Urinary bladder (tissue), 3 donors: ENCODE measurements at regions not wholly inside any gene's neighbourhood (a gene's known extent, or its start where the extent isn't known, plus 50 kb on each side); places are given as distances from the start of the nearest gene placed in this dataset.

Source experiments
- DNase-seq: peaks from one replicate; pipeline ENCODE4 v3.0.0-alpha.2; 2015; ENCODE audit errors: extremely low spot score
- H3K27ac ChIP-seq: one replicate; pipeline ENCODE4 v1.5.1; 2013; ENCODE audit warnings: low read depth, mild to moderate bottlenecking, moderate library complexity
- H3K36me3 ChIP-seq: one replicate; pipeline ENCODE4 v1.6.1; 2013; ENCODE audit warnings: mild to moderate bottlenecking, moderate library complexity; ENCODE audit not compliant: insufficient read depth
- H3K4me1 ChIP-seq: one replicate; pipeline ENCODE4 v1.6.1; 2013; ENCODE audit warnings: mild to moderate bottlenecking, moderate library complexity; ENCODE audit not compliant: insufficient read depth
- H3K4me3 ChIP-seq: one replicate; pipeline ENCODE4 v1.5.1; 2013; ENCODE audit warnings: low read depth, low read length
- WGBS: extraction: QIAGEN DNeasy Blood & Tissue Kit; methylation state at CpG from one replicate; pipeline ENCODE4 v1.1.7; 2013; 5-methylcytosine and 5-hydroxymethylcytosine counted together
- donor health status: healthy with polysubstance abuse.
- donor health status: healthy.

DNA sequence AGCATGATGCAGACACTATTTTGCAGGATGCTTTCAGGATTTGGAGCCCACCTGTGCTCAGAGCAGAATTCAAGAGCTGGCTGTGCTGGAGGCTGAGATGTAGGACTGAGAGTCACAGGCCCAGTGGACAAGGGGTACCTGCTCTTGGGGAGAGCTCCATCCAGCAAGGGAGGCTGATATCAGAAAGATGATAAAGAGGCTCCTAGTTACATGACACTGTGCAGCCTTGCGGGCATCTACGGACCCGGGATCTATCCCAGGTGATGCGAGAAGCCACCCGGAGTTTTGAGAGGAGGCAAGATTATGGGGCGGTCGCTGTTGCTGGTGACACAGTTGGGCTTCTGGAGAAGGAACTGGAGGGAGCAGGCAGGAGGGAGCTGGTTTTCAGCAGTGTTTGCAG, 579.0 kb downstream of the TBC1D22A start:
- H3K27ac ChIP-seq = no peak overlapping the region
- WGBS = 88% methylated on average over 7 of the region's 7 CpGs
- DNase-seq = no peak
- H3K36me3 ChIP-seq = no peaks in the 10 kb centered on the region
- no peaks in the 10 kb centered on the region for H3K4me1 ChIP-seq
- H3K4me3 ChIP-seq = no peak overlapping the region

DNA sequence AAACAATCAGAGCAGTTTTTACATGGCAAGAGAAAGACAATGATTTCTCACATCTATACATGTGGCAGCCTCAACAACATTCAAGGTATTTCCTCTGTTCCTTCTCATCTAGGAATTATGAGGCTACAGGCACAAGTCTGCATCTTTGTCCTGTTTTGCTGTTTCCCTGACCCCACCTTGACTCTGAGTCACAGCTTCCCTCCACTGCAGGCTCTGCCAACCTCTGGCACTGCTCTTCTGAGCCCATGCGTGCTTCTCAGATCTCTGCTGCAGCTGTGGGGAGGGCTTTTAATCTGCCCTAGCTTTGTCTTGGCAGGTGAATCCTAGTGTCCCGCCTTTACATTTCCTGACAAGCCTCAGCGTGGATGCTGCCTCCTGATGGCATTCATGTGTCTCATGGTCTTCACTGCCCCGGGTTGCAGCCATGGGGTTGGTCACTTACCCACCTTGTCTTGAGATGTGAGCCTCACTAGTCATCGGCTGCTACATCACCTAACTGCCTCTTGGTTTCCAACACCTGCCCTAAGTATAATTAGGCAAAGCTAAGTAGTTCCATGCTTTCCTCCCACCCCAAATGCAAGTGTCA, 578.5 kb downstream of the TBC1D22A start:
- Histone ChIP-seq H3K27ac (no peak overlapping the region), H3K4me3 (no peak overlapping the region), H3K36me3 (no peaks in the 10 kb centered on the region), H3K4me1 (no peaks in the 10 kb centered on the region)
- WGBS = 77% methylated on average over 5 of the region's 5 CpGs
- no peak for DNase-seq

DNA sequence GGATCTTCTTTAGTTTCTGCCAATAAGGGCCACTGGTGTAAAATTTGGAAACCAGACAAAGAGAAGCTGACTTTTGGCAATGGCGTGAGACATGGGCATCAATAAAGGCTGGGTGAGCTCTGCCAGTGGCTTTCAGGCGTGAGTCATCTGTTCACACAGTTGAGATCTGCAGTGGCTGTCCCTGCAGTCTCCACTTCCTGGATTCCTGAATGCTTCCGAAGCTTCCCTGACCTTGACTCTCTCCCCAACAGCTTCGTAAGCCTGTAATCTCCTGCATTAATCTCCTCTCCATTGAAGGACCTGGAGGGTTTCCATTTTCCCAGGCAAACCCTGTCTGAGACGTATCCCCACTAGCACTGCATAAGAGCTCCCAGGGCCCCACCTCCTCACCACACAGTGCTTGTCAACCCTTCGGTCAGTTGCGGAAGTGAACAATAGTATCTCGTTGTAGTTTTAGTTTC, 574.7 kb downstream of the TBC1D22A start:
- no peak overlapping the region for H3K4me3 ChIP-seq
- no peak for DNase-seq
- H3K27ac ChIP-seq = no peak overlapping the region
- no peaks in the 10 kb centered on the region for H3K4me1 ChIP-seq
- no peaks in the 10 kb centered on the region for H3K36me3 ChIP-seq
- WGBS = 53% methylated on average over 8 of the region's 8 CpGs

DNA sequence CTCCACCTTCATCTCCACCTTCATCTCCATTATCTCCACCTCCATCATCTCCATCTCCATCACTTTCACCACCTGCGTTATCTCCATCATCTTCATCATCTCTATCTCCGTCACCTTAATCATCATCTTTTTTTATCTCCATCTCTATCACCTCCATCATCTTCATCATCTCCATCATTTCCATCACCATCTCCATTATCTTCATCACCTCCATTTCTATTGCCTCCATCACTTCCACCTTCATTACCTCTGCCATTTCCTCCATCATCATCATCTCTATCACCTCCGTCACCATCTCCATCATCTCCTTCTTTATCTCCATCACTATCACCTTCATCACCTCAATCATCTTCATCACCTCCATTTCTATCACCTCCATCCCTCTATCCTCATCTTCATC, 573.5 kb downstream of the TBC1D22A start:
- Histone ChIP-seq H3K27ac (no peak overlapping the region), H3K36me3 (no peaks in the 10 kb centered on the region), H3K4me3 (no peak overlapping the region), H3K4me1 (no peaks in the 10 kb centered on the region)
- DNase-seq = no peak
- WGBS = 96% methylated on average over 3 of the region's 3 CpGs

DNA sequence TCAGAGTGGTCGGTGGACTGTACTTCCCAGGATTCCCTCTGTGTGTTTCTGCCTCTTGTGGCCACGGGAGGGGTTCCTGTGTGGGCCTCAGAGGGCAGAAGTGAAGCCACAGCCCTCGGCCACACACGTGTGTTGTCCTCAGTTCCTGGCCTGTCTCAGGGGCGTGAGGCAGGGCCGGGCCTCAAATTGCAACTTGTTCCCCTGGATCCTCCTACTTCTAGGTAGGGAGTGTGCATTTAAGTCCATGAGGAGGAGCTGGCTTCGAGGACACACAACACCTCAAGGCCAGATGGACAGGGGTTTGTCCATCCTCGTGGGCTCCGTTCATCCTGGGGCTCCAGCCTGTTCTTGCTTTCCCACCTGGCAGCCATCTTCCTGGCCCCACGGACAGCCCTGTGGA, 573.0 kb downstream of the TBC1D22A start:
- no peaks in the 10 kb centered on the region for H3K36me3 ChIP-seq
- H3K4me1 ChIP-seq = no peaks in the 10 kb centered on the region
- no peak overlapping the region for H3K27ac ChIP-seq
- no peak for DNase-seq
- WGBS = 77% methylated on average over 10 of the region's 10 CpGs
- no peak overlapping the region for H3K4me3 ChIP-seq

DNA sequence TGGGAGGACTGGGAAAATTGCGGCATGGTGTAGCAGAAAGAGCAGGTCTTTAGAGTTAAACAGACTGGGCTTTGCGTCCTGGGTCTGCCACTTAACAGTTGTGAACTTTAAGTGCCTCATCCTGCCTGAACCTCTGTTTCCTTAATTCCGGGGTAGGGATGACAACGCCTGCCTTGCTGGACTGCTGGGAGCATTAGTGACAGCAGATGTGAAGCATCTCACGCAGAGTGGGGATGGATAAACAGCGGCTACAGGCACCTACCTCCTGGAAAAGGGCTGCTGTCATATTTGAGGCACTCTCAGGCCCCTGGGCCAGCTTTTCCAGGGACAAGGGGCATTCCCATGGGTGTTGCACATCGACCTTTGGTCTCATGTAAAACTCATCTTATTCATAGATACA, 572.2 kb downstream of the TBC1D22A start:
- no peaks in the 10 kb centered on the region for H3K4me1 ChIP-seq
- no peak overlapping the region for H3K4me3 ChIP-seq
- WGBS = 77% methylated on average over 7 of the region's 7 CpGs
- H3K27ac ChIP-seq = no peak overlapping the region
- no peak for DNase-seq
- no peaks in the 10 kb centered on the region for H3K36me3 ChIP-seq

DNA sequence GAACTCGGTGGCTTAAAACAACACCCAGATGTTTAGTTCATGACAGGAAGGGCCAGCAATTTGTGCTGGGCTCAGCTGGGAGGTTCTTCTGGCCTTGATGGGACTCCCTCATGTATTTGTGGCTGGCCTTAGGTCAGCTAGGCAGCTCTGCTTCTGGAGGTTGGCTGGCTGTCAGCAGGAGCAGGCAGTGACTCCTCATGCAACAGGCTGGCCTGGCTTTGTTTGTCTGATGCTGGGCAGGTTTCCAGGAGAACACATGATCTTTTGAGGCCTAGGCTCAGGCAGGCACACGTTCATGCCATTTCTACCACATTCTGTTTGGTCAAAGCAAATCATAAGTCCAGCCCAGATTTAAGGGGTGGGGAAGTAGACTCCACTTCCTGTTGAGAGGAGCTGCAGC, 571.2 kb downstream of the TBC1D22A start:
- Histone ChIP-seq H3K4me1 (no peaks in the 10 kb centered on the region), H3K4me3 (no peak overlapping the region), H3K27ac (no peak overlapping the region), H3K36me3 (no peaks in the 10 kb centered on the region)
- no peak for DNase-seq
- WGBS = 49% methylated on average over 2 of the region's 2 CpGs

DNA sequence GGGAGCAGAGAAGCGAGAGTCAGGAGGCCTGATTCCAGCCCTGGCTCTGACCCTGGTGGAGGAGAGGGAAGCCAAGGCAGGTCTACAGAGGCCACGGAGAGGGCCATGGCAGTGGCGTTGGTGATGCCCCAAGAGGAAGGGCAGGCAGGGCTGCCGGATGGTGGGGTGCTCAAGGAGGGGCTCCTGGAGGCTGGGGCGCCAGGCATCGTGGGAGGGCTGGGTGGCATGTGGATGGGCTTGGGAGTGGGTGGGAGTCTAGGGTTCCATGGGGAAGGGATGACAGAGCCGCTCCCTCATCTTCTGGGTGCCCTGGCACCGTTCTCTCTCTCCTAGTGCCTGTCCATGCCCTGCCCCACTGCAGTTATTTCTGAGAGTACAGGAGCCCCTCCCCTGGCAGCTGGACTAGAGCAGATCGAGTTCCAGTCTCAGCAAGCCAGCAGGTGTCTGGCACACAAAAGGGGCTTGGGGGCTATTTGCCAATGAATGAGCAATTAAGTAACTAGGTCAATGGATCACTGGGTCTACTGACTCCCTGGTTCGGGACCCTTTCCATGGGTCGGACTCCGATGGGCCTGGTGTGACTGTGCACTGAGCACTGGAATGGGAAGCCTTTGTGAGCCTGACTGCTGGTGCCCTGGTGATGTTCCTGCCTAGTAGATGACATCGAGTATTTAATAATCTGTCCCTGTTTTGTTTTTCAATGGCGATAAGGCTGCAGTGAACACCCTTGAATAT, 570.0 kb downstream of the TBC1D22A start:
- H3K4me1 ChIP-seq = no peaks in the 10 kb centered on the region
- no peak overlapping the region for H3K4me3 ChIP-seq
- H3K36me3 ChIP-seq = no peaks in the 10 kb centered on the region
- 89% methylated on average over 14 of the region's 14 CpGs for WGBS
- no peak for DNase-seq
- no peak overlapping the region for H3K27ac ChIP-seq

DNA sequence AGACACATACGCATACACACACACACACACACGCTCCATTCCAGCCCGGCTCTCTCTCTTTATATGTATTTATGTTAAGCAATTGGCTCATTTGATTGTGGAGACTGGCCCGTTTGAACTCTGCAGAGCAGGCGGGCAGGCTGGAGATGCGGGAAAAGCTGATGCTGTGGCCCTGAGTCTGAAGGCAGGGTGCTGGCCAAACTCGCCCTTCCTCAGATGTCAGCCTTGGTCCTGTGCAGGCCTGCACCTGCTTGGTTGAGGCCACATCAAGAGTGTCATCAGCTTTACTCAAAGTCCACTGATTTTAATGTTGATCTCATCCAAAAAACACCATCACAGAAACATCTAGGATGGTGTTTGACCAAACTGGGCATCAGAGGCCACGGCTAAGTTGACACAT, 569.3 kb downstream of the TBC1D22A start:
- 83% methylated on average over 8 of the region's 8 CpGs for WGBS
- H3K36me3 ChIP-seq = no peaks in the 10 kb centered on the region
- DNase-seq = no peak
- H3K27ac ChIP-seq = no peak overlapping the region
- H3K4me1 ChIP-seq = no peaks in the 10 kb centered on the region
- no peak overlapping the region for H3K4me3 ChIP-seq

DNA sequence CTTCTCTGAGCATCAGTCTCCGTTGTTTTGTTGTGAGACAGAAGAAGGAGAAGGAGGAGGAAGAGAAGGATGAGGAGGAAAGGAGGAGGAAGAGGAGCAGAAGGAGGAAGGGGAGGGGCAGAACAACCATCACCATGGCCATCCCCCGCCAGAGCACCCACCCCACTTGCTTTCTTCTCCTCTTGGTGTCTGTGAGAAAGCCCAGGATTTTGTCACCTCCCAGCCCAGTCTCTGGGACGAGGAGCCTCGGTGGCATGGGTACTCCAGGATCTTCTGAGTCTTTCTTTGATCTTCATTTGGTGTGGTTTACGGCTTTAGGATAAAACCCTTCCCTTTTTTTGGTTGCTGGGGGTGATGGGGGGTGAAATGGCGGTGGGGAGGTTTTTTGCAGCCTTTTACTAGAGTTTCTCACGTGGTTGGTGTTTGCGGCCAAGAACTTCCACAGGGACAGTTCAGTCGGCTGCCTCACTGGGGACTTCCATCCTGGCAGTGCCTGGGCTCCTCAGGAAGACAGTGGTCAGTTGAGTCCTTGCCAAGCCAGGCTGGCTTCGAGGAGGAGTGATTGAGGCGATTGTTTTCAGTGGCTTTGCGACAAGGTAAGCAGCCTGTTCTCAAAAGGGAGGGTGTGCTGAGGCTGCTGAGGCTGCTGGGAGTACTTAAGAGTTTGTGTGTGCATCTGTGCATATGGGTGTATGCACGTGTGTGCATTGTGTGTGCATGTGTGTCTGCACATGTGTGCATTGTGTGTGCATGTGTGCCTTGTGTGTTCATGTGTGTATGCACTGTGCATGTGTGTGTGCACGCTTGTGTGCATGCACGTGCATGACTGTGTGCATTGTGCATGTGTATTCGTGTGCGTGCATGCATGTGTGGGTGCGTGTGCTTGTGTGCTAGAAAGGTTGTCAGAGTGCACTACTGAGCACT, 567.5 kb downstream of the TBC1D22A start:
- Histone ChIP-seq H3K36me3 (no peaks in the 10 kb centered on the region), H3K4me1 (no peaks in the 10 kb centered on the region), H3K4me3 (no peak overlapping the region), H3K27ac (no peak overlapping the region)
- WGBS = 71% methylated on average over 18 of the region's 18 CpGs
- DNase-seq = no peak

DNA sequence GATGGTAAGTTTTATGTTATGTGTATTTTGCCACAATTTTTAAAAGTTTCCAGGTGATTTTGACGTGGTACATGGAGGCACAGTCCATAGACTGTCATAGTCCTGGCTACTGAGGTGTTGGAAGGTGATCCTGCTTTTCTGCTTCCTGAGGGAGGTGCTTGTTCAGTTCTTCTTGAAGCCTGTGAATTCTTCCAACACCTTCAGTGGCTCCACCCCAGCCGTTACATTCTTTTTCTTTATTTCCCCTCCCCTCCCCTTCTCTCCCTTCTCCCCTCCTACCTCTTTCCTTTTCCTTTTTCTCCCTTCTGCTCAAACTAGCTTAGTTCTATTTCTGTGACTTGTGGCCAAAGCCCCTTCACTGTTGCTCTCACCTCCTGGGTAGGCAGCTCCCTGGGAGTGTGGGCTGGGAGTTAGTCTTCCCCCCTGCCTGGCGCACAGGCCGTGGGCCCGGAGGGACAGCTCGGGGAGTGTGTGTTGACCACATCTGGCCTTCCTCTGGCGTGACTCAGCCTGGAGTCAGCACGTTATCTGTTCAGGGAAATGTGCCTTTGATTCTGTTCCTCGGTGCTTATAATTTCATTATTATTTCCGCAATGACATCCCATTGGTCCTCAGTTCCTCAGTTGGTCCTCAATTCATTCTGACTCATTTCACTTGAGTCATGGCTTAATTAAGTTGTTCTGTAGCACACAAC, 566.2 kb downstream of the TBC1D22A start:
- no peak for DNase-seq
- no peak overlapping the region for H3K27ac ChIP-seq
- no peak overlapping the region for H3K4me3 ChIP-seq
- 39% methylated on average over 10 of the region's 10 CpGs for WGBS
- H3K36me3 ChIP-seq = no peaks in the 10 kb centered on the region
- H3K4me1 ChIP-seq = no peaks in the 10 kb centered on the region

DNA sequence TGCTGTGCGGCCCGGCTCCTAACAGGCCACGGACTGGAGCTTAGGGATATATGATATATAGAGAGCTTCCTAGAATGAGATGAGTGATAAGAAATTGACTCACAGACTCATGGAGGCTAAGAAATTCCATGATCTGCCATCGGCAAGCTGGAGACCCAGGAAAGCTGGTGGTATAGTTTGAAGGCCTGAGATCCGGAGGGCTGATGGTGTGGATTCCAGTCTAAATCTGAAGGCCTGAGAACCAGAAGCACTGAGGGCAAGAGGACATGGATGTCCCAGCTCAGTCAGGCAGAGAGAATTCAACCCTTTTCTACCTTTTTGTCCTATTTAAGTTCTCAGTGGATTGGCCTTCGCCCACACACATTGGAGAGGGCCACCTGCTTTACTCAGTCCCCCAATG, 564.8 kb downstream of the TBC1D22A start:
- H3K27ac ChIP-seq = no peak overlapping the region
- no peak overlapping the region for H3K4me3 ChIP-seq
- H3K4me1 ChIP-seq = no peaks in the 10 kb centered on the region
- 92% methylated on average over 6 of the region's 6 CpGs for WGBS
- H3K36me3 ChIP-seq = no peaks in the 10 kb centered on the region
- no peak for DNase-seq

DNA sequence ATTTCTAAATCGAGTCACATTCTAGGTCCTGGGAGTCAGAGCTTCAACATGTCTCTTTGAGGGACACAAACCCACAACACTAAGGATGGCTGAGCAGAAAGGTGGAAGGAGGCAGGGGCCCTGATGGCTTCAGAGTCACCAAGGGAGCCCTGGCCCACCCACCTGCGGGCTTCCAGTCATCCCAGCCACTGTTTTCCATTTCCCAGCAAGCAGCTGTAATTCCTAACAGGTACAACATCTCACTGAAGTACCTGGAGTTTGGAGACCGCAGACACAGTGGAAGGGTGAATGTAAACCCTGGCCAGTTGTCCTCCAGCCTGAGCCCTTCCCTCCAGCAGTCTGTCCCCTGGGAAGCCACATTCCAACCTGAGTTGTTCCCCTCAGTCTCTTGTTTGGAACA, 562.8 kb downstream of the TBC1D22A start:
- Histone ChIP-seq H3K27ac (no peak overlapping the region), H3K36me3 (no peaks in the 10 kb centered on the region), H3K4me3 (no peak overlapping the region), H3K4me1 (no peaks in the 10 kb centered on the region)
- WGBS = 90% methylated on average over 3 of the region's 3 CpGs
- DNase-seq = no peak
